SU-DHL-6 (cell line): ENCODE measurements at regions not wholly inside any gene's neighbourhood (a gene's known extent, or its start where the extent isn't known, plus 50 kb on each side); places are given as distances from the start of the nearest gene placed in this dataset.

Source experiments
- CTCF ChIP-seq: fragments of 200-600 bp; sonication (generic); IDR thresholded peaks from one replicate; pipeline ENCODE4 v1.5.1; 2017; ENCODE audit warnings: antibody characterized with exemption, mild to moderate bottlenecking, low read length, moderate library complexity; ENCODE audit not compliant: insufficient read depth, poor library complexity, severe bottlenecking
- EZH2phosphoT487 ChIP-seq: fragments of 200-600 bp; sonication (generic), shearing (Covaris generic); conservative IDR thresholded peaks from 2 replicates; pipeline ENCODE4 v1.6.1; 2018; ENCODE audit warnings: mild to moderate bottlenecking, antibody characterized with exemption, low read length, moderate library complexity, mixed read lengths

- TF ChIP-seq CTCF (no peak), EZH2phosphoT487 (no peak)
Measured at GRCh38 chr2:198517976-198518375, 713.6 kb downstream of the PLCL1 start.
